ENCODE measurements at regions not wholly inside any gene's neighbourhood (a gene's known extent, or its start where the extent isn't known, plus 50 kb on each side); places are given as distances from the start of the nearest gene placed in this dataset.

DNA sequence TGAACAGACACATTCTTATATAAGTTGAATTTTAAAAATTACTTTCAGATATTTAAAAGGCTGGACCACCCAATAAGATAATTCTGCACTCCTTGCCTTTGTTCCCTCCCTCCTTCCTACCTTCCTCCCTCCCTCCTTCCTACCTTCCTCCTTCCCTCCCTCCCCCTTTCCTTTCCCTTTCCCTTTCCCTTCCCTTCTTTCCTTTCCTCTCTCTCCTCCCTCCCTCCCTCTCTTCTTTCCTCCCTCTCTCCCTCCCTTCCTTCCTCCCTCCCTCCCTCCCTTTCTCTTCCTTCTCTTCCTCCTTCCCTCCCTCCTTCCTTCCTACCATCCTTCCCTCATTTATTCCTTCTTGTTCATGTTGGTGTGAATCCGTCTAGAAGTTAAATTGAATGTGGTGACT is 93.0 kb downstream of the ATP6V1G3 start:
- TF ChIP-seq SALL2 (CRISPR knock-in tag; IDR thresholded peaks at IDR 0.05) (no peak), ZNF652 (CRISPR knock-in tag; IDR thresholded peaks at IDR 0.05; ENCODE audit: borderline replicate concordance, low read depth) (no peak), RXRA (CRISPR knock-in tag; IDR thresholded peaks at IDR 0.05) (no peak), MAFK (conservative IDR thresholded peaks at IDR 0.05 in 1 of 2, IDR thresholded peaks at IDR 0.05 in 1 of 2; ENCODE audit: low read length in 2 of 2) (no peak)
- TF ChIP-seq, protein P1, sequence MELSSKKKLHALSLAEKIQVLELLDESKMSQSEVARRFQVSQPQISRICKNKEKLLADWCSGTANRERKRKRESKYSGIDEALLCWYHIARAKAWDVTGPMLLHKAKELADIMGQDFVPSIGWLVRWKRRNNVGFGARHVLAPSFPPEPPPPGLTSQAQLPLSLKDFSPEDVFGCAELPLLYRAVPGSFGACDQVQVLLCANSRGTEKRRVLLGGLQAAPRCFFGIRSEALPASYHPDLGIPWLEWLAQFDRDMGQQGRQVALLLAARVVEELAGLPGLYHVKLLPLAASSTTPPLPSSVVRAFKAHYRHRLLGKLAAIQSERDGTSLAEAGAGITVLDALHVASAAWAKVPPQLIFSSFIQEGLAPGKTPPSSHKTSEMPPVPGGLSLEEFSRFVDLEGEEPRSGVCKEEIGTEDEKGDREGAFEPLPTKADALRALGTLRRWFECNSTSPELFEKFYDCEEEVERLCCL (CRISPR knock-in tag; IDR thresholded peaks at IDR 0.05; ENCODE audit: borderline replicate concordance), result no peak

Measured in HepG2 (cell line).